ENCODE measurements at regions not wholly inside any gene's neighbourhood (a gene's known extent, or its start where the extent isn't known, plus 50 kb on each side); places are given as distances from the start of the nearest gene placed in this dataset.

GRCh38 chr11:11077898-11078297, 220.0 kb upstream of the ZBED5 start:
- DNase-seq (ENCODE audit: low read depth), result no peak

GRCh38 chr11:11076879-11077278, 219.0 kb upstream of the ZBED5 start:
- DNase-seq (ENCODE audit: low read depth), result no peak

- no peak for DNase-seq (ENCODE audit: low read depth)
Observed at GRCh38 chr11:11076276-11076675, 218.4 kb upstream of the ZBED5 start.

- no peak for DNase-seq (ENCODE audit: low read depth)
Observed at GRCh38 chr11:11075515-11076171, 217.8 kb upstream of the ZBED5 start.

- no peak for DNase-seq (ENCODE audit: low read depth)
Observed at GRCh38 chr11:11074686-11075335, 217.0 kb upstream of the ZBED5 start.

- DNase-seq (ENCODE audit: low read depth), result no peak
Observed at GRCh38 chr11:11073996-11074395, 216.1 kb upstream of the ZBED5 start.

GRCh38 chr11:11072067-11072466, 214.2 kb upstream of the ZBED5 start:
- no peak for DNase-seq (ENCODE audit: low read depth)

- DNase-seq (ENCODE audit: low read depth), result no peak
Observed at GRCh38 chr11:11071486-11071885, 213.6 kb upstream of the ZBED5 start.

GRCh38 chr11:11070976-11071375, 213.1 kb upstream of the ZBED5 start:
- no peak for DNase-seq (ENCODE audit: low read depth)

GRCh38 chr11:11069841-11070835, 212.3 kb upstream of the ZBED5 start:
- no peak for DNase-seq (ENCODE audit: low read depth)

GRCh38 chr11:11068113-11068512, 210.3 kb upstream of the ZBED5 start:
- DNase-seq (ENCODE audit: low read depth), result no peak

GRCh38 chr11:11065396-11065795, 207.5 kb upstream of the ZBED5 start:
- no peak for DNase-seq (ENCODE audit: low read depth)

- no peak for DNase-seq (ENCODE audit: low read depth)
Observed at GRCh38 chr11:11057472-11057854, 199.6 kb upstream of the ZBED5 start.

GRCh38 chr11:11056749-11057471, 199.1 kb upstream of the ZBED5 start:
- no peak for DNase-seq (ENCODE audit: low read depth)

GRCh38 chr11:11056316-11056715, 198.5 kb upstream of the ZBED5 start:
- no peak for DNase-seq (ENCODE audit: low read depth)

- no peak for DNase-seq (ENCODE audit: low read depth)
Observed at GRCh38 chr11:11047851-11048610, 190.2 kb upstream of the ZBED5 start.

GRCh38 chr11:11046781-11047180, 188.9 kb upstream of the ZBED5 start:
- DNase-seq (ENCODE audit: low read depth), result no peak

GRCh38 chr11:11045156-11045930, 187.5 kb upstream of the ZBED5 start:
- no peak for DNase-seq (ENCODE audit: low read depth)

- no peak for DNase-seq (ENCODE audit: low read depth)
Observed at GRCh38 chr11:11044137-11044855, 186.4 kb upstream of the ZBED5 start.

GRCh38 chr11:11043721-11044120, 185.9 kb upstream of the ZBED5 start:
- no peak for DNase-seq (ENCODE audit: low read depth)

Measured in stimulated activated CD8-positive, alpha-beta memory T cell treated with anti-CD3 and anti-CD28 coated beads, Interleukin-15, amount 100 ng/mL, for 1 hour (primary cell).